Kidney (tissue), 13 donors: ENCODE measurements at regions not wholly inside any gene's neighbourhood (a gene's known extent, or its start where the extent isn't known, plus 50 kb on each side); places are given as distances from the start of the nearest gene placed in this dataset.

Source experiments
- DNase-seq, 5 donors: peaks; one replicate each; pipeline ENCODE4 v3.0.0-alpha.2; 2013 to 2020
- FAIRE-seq: peaks from 2 replicates; lab custom pipeline; 2012; peaks lifted over from hg19 to GRCh38; lab: Jason Lieb, UNC
- H3K27ac ChIP-seq, 2 donors: one replicate each; pipeline ENCODE4 v1.7.0; 2013; ENCODE audit warnings: low read depth in 2 of 2, low read length in 2 of 2, inconsistent platforms in 1 of 2
- H3K27me3 ChIP-seq: one replicate; pipeline ENCODE4 v1.7.1; 2013; ENCODE audit warnings: low read length, inconsistent platforms; ENCODE audit not compliant: control insufficient read depth, insufficient read depth
- H3K36me3 ChIP-seq, 3 donors: one replicate each; pipeline versions ENCODE4 v1.7.0 to v1.7.1; 2013; ENCODE audit warnings: low read length in 3 of 3, control low read depth in 1 of 3, inconsistent platforms in 1 of 3; ENCODE audit not compliant: insufficient read depth in 3 of 3, control insufficient read depth in 2 of 3
- H3K4me1 ChIP-seq, 3 donors: one replicate each; pipeline versions ENCODE4 v1.7.0 to v1.7.1; 2013; ENCODE audit warnings: low read length in 3 of 3, inconsistent platforms in 1 of 3, low read depth in 1 of 3; ENCODE audit not compliant: control insufficient read depth in 2 of 3, insufficient read depth in 2 of 3
- H3K4me3 ChIP-seq, 3 donors: one replicate each; pipeline versions ENCODE4 v1.7.0 to v1.8.1; 2013; ENCODE audit warnings: low read length in 3 of 3, control low read depth in 1 of 3, inconsistent platforms in 1 of 3
- H3K9ac ChIP-seq, 3 donors: one replicate each; pipeline versions ENCODE4 v1.7.0 to v1.7.1; 2013; ENCODE audit warnings: low read length in 3 of 3, control low read depth in 1 of 3, inconsistent platforms in 1 of 3
- H3K9me3 ChIP-seq, 3 donors: one replicate each; pipeline versions ENCODE4 v1.7.0 to v1.7.1; 2013; ENCODE audit warnings: low read length in 3 of 3, control low read depth in 1 of 3, inconsistent platforms in 1 of 3; ENCODE audit not compliant: control insufficient read depth in 2 of 3, insufficient read depth in 1 of 3
- CTCF ChIP-seq: IDR thresholded peaks from 3 replicates; pipeline ENCODE4 v1.5.1; 2012; ENCODE audit warnings: mild to moderate bottlenecking, moderate library complexity, borderline replicate concordance; ENCODE audit not compliant: insufficient read depth; ENCODE audit errors: extremely low read depth
- intact Hi-C: fragments of 100-400 bp; cut with DNase I; formaldehyde crosslinking; loops from one replicate; pipeline ENCODE4 v1.11.1; 2022
- donor health status: control.
- donor health status: control.
- donor health status: control.
- donor health status: control.
- donor health status: control.
- donor health status: DM: yes; HTN: yes; CAD: no.
- donor health status: Normal renal cell carcinoma (clear cell type).

GRCh38 chr2:19714926-19715325 lies 186.9 kb downstream of the TTC32 start:
- FAIRE-seq (no peak), DNase-seq (no peak)
- no peak for TF ChIP-seq CTCF
- H3K9ac ChIP-seq: no peak overlapping the region
- intact Hi-C loops: no loop called here
- H3K4me3 ChIP-seq: no peak overlapping the region
- no peaks in the 10 kb centered on the region for H3K36me3 ChIP-seq
- H3K9me3 ChIP-seq: no peaks in the 10 kb centered on the region
- no peaks in the 10 kb centered on the region for H3K4me1 ChIP-seq
- no peak overlapping the region for H3K27ac ChIP-seq
- H3K27me3 ChIP-seq: no peaks in the 10 kb centered on the region

GRCh38 chr2:19712850-19713249 lies 188.9 kb downstream of the TTC32 start:
- DNase-seq (no peak), FAIRE-seq (no peak)
- intact Hi-C loops: no loop called here
- Histone ChIP-seq H3K9ac (no peak overlapping the region), H3K9me3 (no peaks in the 10 kb centered on the region), H3K27me3 (no peaks in the 10 kb centered on the region), H3K27ac (no peak overlapping the region), H3K4me3 (no peak overlapping the region), H3K4me1 (peaks cover 0 to 1% (median 0%) of the 10 kb centered on the region in 3 donors), H3K36me3 (no peaks in the 10 kb centered on the region)
- TF ChIP-seq CTCF: no peak

- FAIRE-seq (no peak), DNase-seq (peak in 3 of 5 donors; percentile 33 to 67 (median 58))
- Histone ChIP-seq H3K4me1 (peaks cover 0 to 3% (median 0%) of the 10 kb centered on the region in 3 donors), H3K27me3 (no peaks in the 10 kb centered on the region), H3K36me3 (no peaks in the 10 kb centered on the region), H3K9me3 (no peaks in the 10 kb centered on the region), H3K27ac (no peak overlapping the region), H3K9ac (no peak overlapping the region), H3K4me3 (no peak overlapping the region)
- TF ChIP-seq CTCF: no peak
- intact Hi-C loops: no loop called here
These were observed 190.1 kb downstream of the TTC32 start for GRCh38 chr2:19711470-19712372.
